NT2/D1 (cell line): ENCODE measurements at regions not wholly inside any gene's neighbourhood (a gene's known extent, or its start where the extent isn't known, plus 50 kb on each side); places are given as distances from the start of the nearest gene placed in this dataset.

ENCODE experiments used
- DNase-seq: peaks from one replicate; pipeline ENCODE4 v3.0.0-alpha.2; 2011; ENCODE audit warnings: low read depth, low spot score
- H3K27me3 ChIP-seq: 2 replicates; pipeline ENCODE4 v1.6.0; 2011; ENCODE audit warnings: mild to moderate bottlenecking; ENCODE audit not compliant: insufficient read length, insufficient read depth
- H3K36me3 ChIP-seq: 2 replicates; pipeline ENCODE4 v1.6.1; 2011; ENCODE audit warnings: mild to moderate bottlenecking, low read length, mixed read lengths; ENCODE audit not compliant: insufficient read depth, insufficient read length
- H3K4me1 ChIP-seq: 2 replicates; pipeline ENCODE4 v1.5.1; 2011; ENCODE audit not compliant: insufficient read depth, insufficient read length
- H3K4me3 ChIP-seq: 2 replicates; pipeline ENCODE4 v1.5.1; 2011; ENCODE audit warnings: low read depth; ENCODE audit not compliant: insufficient read length
- H3K9ac ChIP-seq: 2 replicates; pipeline ENCODE4 v1.6.0; 2011; ENCODE audit warnings: low read depth; ENCODE audit not compliant: insufficient read length
- H3K9me3 ChIP-seq: 2 replicates; pipeline ENCODE4 v1.5.1; 2011; ENCODE audit warnings: mild to moderate bottlenecking, low read length; ENCODE audit not compliant: insufficient read depth
- SUZ12 ChIP-seq: IDR thresholded peaks from 2 replicates; pipeline ENCODE4 v1.6.1; 2011; ENCODE audit not compliant: insufficient read length, insufficient read depth; ENCODE audit errors: extremely low read depth
- YY1 ChIP-seq: IDR thresholded peaks from 2 replicates; pipeline ENCODE4 v1.6.1; 2011; ENCODE audit not compliant: insufficient read length, insufficient read depth
- ZNF274 ChIP-seq: IDR thresholded peaks from 2 replicates; pipeline ENCODE4 v1.6.1; 2011; ENCODE audit warnings: mild to moderate bottlenecking, low read depth, low read length

- H3K9ac ChIP-seq, result no peak overlapping the region
- H3K4me3 ChIP-seq, result no peak overlapping the region
- no peak for DNase-seq
- no peaks in the 10 kb centered on the region for H3K36me3 ChIP-seq
- H3K9me3 ChIP-seq, result peaks cover 7% of the 10 kb centered on the region; the same call in 1 of the 2 replicates
- H3K4me1 ChIP-seq, result no peaks in the 10 kb centered on the region
- no peak for TF ChIP-seq ZNF274
- no peak for TF ChIP-seq YY1
- TF ChIP-seq SUZ12, result no peak
- H3K27me3 ChIP-seq, result no peaks in the 10 kb centered on the region
These were observed 322.2 kb downstream of the SPATA17 start for GRCh38 chr1:217953330-217953729.

DNA sequence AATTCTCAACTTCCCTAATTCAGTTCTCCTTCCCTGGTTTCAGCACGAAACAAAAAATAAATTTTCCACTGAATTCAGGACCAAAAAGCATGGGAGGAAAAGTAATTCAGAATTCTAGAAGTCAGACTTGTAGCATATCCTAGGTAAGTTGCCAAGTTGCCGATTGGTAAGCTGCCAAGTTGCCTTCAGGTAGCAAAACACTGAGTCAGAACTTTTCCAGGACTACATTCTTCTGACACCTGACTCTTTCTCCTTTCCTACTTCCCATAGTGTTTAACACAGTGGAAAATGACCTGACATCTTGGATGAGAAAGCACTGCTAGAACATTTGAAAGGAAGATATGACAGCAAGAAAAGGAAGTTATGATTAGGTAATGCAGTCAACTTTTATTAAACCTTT, 322.8 kb downstream of the SPATA17 start:
- Histone ChIP-seq H3K27me3 (no peaks in the 10 kb centered on the region), H3K36me3 (no peaks in the 10 kb centered on the region), H3K9ac (no peak overlapping the region), H3K9me3 (peaks cover 7% of the 10 kb centered on the region; the same call in 1 of the 2 replicates), H3K4me1 (no peaks in the 10 kb centered on the region), H3K4me3 (no peak overlapping the region)
- no peak for DNase-seq
- TF ChIP-seq SUZ12 (no peak), YY1 (no peak), ZNF274 (no peak)

DNA sequence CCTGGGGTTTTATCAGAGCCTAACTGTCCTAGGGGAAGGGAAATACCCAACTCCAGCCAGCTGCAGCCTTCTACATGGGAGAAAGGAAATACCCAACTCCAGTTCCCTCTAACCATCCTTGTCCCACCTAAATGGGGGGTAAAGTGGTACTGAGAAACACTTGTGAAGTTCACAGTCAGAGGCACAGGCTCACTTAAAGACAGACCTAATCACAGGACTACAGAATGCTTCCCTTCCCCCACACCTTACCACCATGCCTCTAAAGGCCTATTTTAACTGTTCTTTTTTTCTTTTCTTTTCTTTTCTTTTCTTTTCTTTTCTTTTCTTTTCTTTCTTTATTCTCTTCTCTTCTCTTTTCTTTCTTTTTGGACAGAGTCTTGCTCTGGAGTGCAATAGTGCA, 324.6 kb downstream of the SPATA17 start:
- no peak overlapping the region for H3K4me3 ChIP-seq
- DNase-seq, result no peak
- no peaks in the 10 kb centered on the region for H3K27me3 ChIP-seq
- H3K4me1 ChIP-seq, result no peaks in the 10 kb centered on the region
- no peaks in the 10 kb centered on the region for H3K36me3 ChIP-seq
- no peak overlapping the region for H3K9ac ChIP-seq
- H3K9me3 ChIP-seq, result peaks cover 7% of the 10 kb centered on the region; the same call in 1 of the 2 replicates
- TF ChIP-seq YY1 (no peak), SUZ12 (no peak), ZNF274 (no peak)

GRCh38 chr1:217965156-217965786, 319.8 kb upstream of the RRP15 start:
- no peaks in the 10 kb centered on the region for H3K4me1 ChIP-seq
- no peak for TF ChIP-seq ZNF274
- no peak for TF ChIP-seq SUZ12
- no peak for TF ChIP-seq YY1
- peaks cover 13% of the 10 kb centered on the region; the same call in 1 of the 2 replicates for H3K9me3 ChIP-seq
- DNase-seq, result no peak
- no peaks in the 10 kb centered on the region for H3K36me3 ChIP-seq
- H3K4me3 ChIP-seq, result no peak overlapping the region
- H3K27me3 ChIP-seq, result no peaks in the 10 kb centered on the region
- H3K9ac ChIP-seq, result no peak overlapping the region

GRCh38 chr1:217968085-217968484, 317.0 kb upstream of the RRP15 start:
- H3K27me3 ChIP-seq, result no peaks in the 10 kb centered on the region
- no peaks in the 10 kb centered on the region for H3K36me3 ChIP-seq
- peaks cover 13% of the 10 kb centered on the region; the same call in 1 of the 2 replicates for H3K9me3 ChIP-seq
- H3K4me1 ChIP-seq, result no peaks in the 10 kb centered on the region
- TF ChIP-seq YY1, result no peak
- no peak for TF ChIP-seq ZNF274
- no peak for TF ChIP-seq SUZ12
- no peak overlapping the region for H3K9ac ChIP-seq
- no peak overlapping the region for H3K4me3 ChIP-seq
- no peak for DNase-seq

GRCh38 chr1:217969428-217969827, 315.7 kb upstream of the RRP15 start:
- Histone ChIP-seq H3K4me3 (no peak overlapping the region), H3K9me3 (peaks cover 13% of the 10 kb centered on the region; the same call in 1 of the 2 replicates), H3K27me3 (no peaks in the 10 kb centered on the region), H3K4me1 (no peaks in the 10 kb centered on the region), H3K36me3 (no peaks in the 10 kb centered on the region), H3K9ac (no peak overlapping the region)
- TF ChIP-seq YY1 (no peak), ZNF274 (no peak), SUZ12 (no peak)
- DNase-seq, result no peak

DNA sequence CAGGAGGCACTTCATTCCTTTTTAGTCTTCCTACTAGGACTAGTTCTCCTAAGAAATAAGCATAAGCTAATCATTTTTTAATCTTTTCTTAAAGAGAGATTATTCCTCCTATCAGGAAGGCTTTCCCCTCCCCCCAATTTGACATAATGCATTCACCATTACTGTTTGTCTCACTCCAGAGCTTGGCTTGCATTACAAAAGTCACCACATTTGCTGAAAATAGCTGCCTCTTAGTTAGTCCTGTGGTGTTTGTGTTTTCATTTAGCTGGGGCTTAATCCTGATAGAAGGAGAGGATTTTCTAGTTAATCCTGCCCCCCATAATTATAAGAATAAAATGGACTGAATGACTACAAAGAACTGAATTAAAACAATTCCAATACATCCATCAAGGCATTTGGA, 307.1 kb upstream of the RRP15 start:
- Histone ChIP-seq H3K4me1 (no peaks in the 10 kb centered on the region), H3K27me3 (no peaks in the 10 kb centered on the region), H3K36me3 (no peaks in the 10 kb centered on the region), H3K9me3 (no peaks in the 10 kb centered on the region), H3K9ac (no peak overlapping the region), H3K4me3 (no peak overlapping the region)
- DNase-seq, result peak; percentile 13
- TF ChIP-seq ZNF274 (no peak), YY1 (no peak), SUZ12 (no peak)
